ENCODE measurements at regions not wholly inside any gene's neighbourhood (a gene's known extent, or its start where the extent isn't known, plus 50 kb on each side); places are given as distances from the start of the nearest gene placed in this dataset.

DNA sequence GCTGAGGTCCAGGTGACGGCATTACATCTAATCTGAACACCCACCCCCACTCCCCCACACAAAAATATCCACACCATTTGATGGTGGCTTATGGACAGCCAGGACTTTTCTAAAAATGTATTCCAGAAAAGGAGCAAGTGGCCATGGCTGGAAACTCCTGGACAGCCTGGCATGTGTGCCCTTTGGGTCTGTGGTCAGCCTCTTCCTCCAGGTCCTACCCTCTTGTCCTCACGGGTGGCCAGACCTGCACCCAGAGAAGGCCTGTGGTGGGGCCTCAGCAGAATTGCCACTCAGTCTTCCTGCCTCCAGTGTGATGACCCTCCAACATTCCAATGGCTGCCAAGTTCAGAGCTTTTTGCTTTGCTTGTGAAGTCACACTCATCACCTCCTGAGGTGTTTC lies 600.6 kb downstream of the AJAP1 start:
- Histone ChIP-seq H3K4me3 (ENCODE audit: low read length) (no peak overlapping the region), H3F3A (ENCODE audit: insufficient read depth, low read length, poor library complexity, severe bottlenecking) (no peaks in the 10 kb centered on the region), H3K9me2 (ENCODE audit: insufficient read depth, low read length) (no peaks in the 10 kb centered on the region), H2AFZ (ENCODE audit: low read depth, low read length) (no peak overlapping the region), H3K27ac (ENCODE audit: low read length) (no peak overlapping the region), H4K20me1 (ENCODE audit: insufficient read depth) (no peaks in the 10 kb centered on the region), H3K4me2 (ENCODE audit: low read length) (no peak overlapping the region), H3K9ac (ENCODE audit: low read length) (no peak overlapping the region), H3K9me3 (ENCODE audit: low read length) (no peaks in the 10 kb centered on the region), H3K27me3 (ENCODE audit: insufficient read depth, low read depth, low read length) (no peaks in the 10 kb centered on the region), H3K36me3 (ENCODE audit: insufficient read depth, low read length) (no peaks in the 10 kb centered on the region), H3K79me2 (replicated peaks; ENCODE audit: insufficient read depth, low read length) (no peaks in the 10 kb centered on the region)
- TF ChIP-seq POLR2AphosphoS5 (IDR thresholded peaks at IDR 0.05) (no peak), SMC3 (conservative IDR thresholded peaks at IDR 0.05; ENCODE audit: poor library complexity) (no peak), EZH2 (IDR thresholded peaks at IDR 0.05; ENCODE audit: borderline replicate concordance, insufficient read depth, low read length, poor library complexity, severe bottlenecking) (no peak), EP300 (conservative IDR thresholded peaks at IDR 0.05; ENCODE audit: poor library complexity, severe bottlenecking) (no peak), RAD21 (conservative IDR thresholded peaks at IDR 0.05) (no peak), TAF1 (IDR thresholded peaks at IDR 0.05; ENCODE audit: low read depth) (no peak), MXI1 (conservative IDR thresholded peaks at IDR 0.05; ENCODE audit: poor library complexity, severe bottlenecking) (no peak)
- TF ChIP-seq, protein P1, sequence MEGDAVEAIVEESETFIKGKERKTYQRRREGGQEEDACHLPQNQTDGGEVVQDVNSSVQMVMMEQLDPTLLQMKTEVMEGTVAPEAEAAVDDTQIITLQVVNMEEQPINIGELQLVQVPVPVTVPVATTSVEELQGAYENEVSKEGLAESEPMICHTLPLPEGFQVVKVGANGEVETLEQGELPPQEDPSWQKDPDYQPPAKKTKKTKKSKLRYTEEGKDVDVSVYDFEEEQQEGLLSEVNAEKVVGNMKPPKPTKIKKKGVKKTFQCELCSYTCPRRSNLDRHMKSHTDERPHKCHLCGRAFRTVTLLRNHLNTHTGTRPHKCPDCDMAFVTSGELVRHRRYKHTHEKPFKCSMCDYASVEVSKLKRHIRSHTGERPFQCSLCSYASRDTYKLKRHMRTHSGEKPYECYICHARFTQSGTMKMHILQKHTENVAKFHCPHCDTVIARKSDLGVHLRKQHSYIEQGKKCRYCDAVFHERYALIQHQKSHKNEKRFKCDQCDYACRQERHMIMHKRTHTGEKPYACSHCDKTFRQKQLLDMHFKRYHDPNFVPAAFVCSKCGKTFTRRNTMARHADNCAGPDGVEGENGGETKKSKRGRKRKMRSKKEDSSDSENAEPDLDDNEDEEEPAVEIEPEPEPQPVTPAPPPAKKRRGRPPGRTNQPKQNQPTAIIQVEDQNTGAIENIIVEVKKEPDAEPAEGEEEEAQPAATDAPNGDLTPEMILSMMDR (IDR thresholded peaks at IDR 0.05; ENCODE audit: poor library complexity, severe bottlenecking): no peak
- TF ChIP-seq, protein P2, sequence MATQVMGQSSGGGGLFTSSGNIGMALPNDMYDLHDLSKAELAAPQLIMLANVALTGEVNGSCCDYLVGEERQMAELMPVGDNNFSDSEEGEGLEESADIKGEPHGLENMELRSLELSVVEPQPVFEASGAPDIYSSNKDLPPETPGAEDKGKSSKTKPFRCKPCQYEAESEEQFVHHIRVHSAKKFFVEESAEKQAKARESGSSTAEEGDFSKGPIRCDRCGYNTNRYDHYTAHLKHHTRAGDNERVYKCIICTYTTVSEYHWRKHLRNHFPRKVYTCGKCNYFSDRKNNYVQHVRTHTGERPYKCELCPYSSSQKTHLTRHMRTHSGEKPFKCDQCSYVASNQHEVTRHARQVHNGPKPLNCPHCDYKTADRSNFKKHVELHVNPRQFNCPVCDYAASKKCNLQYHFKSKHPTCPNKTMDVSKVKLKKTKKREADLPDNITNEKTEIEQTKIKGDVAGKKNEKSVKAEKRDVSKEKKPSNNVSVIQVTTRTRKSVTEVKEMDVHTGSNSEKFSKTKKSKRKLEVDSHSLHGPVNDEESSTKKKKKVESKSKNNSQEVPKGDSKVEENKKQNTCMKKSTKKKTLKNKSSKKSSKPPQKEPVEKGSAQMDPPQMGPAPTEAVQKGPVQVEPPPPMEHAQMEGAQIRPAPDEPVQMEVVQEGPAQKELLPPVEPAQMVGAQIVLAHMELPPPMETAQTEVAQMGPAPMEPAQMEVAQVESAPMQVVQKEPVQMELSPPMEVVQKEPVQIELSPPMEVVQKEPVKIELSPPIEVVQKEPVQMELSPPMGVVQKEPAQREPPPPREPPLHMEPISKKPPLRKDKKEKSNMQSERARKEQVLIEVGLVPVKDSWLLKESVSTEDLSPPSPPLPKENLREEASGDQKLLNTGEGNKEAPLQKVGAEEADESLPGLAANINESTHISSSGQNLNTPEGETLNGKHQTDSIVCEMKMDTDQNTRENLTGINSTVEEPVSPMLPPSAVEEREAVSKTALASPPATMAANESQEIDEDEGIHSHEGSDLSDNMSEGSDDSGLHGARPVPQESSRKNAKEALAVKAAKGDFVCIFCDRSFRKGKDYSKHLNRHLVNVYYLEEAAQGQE (IDR thresholded peaks at IDR 0.05; ENCODE audit: borderline replicate concordance): no peak

DNA sequence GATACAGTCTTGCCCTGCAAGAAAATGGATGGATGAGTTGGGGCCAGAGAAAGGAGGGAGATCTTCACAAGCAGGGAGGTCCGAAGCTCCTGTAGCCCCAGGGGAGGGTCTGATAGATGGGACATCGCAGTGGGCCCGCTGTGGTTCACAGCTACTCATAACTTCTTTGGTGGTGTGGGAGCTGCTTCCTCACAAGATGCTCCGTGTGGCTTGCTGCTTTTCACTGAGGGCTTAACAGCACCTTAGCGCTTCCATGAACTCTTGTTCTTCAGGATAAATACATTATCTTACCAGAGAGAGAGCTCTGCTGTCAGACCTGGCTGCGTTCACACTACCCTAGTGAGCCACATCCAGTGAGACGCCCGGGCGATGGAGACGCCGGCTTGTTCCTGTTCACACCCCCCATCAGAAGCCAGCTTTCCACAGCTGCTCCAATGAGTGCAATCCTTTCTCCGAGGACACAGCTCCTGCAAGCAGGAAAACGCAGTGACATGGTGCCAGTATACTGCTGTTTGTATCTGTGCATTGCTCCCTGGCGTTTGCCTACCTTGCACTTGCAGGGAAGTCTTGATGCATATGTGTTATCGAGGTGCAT lies 599.8 kb downstream of the AJAP1 start:
- TF ChIP-seq, protein P1 (IDR thresholded peaks at IDR 0.05; ENCODE audit: poor library complexity, severe bottlenecking): no peak
- TF ChIP-seq EZH2 (IDR thresholded peaks at IDR 0.05; ENCODE audit: borderline replicate concordance, insufficient read depth, low read length, poor library complexity, severe bottlenecking): no peak
- no peak for TF ChIP-seq RAD21 (conservative IDR thresholded peaks at IDR 0.05)
- TF ChIP-seq, protein P2 (IDR thresholded peaks at IDR 0.05; ENCODE audit: borderline replicate concordance): no peak
- no peak for TF ChIP-seq MXI1 (conservative IDR thresholded peaks at IDR 0.05; ENCODE audit: poor library complexity, severe bottlenecking)
- TF ChIP-seq POLR2AphosphoS5 (IDR thresholded peaks at IDR 0.05): no peak
- no peak for TF ChIP-seq SMC3 (conservative IDR thresholded peaks at IDR 0.05; ENCODE audit: poor library complexity)
- no peak for TF ChIP-seq TAF1 (IDR thresholded peaks at IDR 0.05; ENCODE audit: low read depth)
- no peak for TF ChIP-seq EP300 (conservative IDR thresholded peaks at IDR 0.05; ENCODE audit: poor library complexity, severe bottlenecking)
- H2AFZ ChIP-seq (ENCODE audit: low read depth, low read length): no peak overlapping the region
- H3F3A ChIP-seq (ENCODE audit: insufficient read depth, low read length, poor library complexity, severe bottlenecking): no peaks in the 10 kb centered on the region
- H3K79me2 ChIP-seq (replicated peaks; ENCODE audit: insufficient read depth, low read length): no peaks in the 10 kb centered on the region
- H3K4me2 ChIP-seq (ENCODE audit: low read length): no peak overlapping the region
- H3K9ac ChIP-seq (ENCODE audit: low read length): no peak overlapping the region
- no peaks in the 10 kb centered on the region for H3K9me3 ChIP-seq (ENCODE audit: low read length)
- no peaks in the 10 kb centered on the region for H3K9me2 ChIP-seq (ENCODE audit: insufficient read depth, low read length)
- no peaks in the 10 kb centered on the region for H3K36me3 ChIP-seq (ENCODE audit: insufficient read depth, low read length)
- no peaks in the 10 kb centered on the region for H4K20me1 ChIP-seq (ENCODE audit: insufficient read depth)
- H3K27me3 ChIP-seq (ENCODE audit: insufficient read depth, low read depth, low read length): no peaks in the 10 kb centered on the region
- no peak overlapping the region for H3K27ac ChIP-seq (ENCODE audit: low read length)
- H3K4me3 ChIP-seq (ENCODE audit: low read length): no peak overlapping the region
